Endothelial cell of umbilical vein (primary cell): ENCODE measurements at regions not wholly inside any gene's neighbourhood (a gene's known extent, or its start where the extent isn't known, plus 50 kb on each side); places are given as distances from the start of the nearest gene placed in this dataset.

Experiments
- BruUV-seq: library from RNA; stranded (reverse); fragments of 400-500 nt; replicated peaks from 2 replicates; lab custom pipeline; 2021; lab: Mats Ljungman, UMichigan
- CTCF ChIA-PET: fragments of 300-600, 350-600 bp; sonication (Branson Sonifier 250); formaldehyde crosslinking; loops from one replicate; lab custom pipeline; 2021; ENCODE audit warnings: antibody characterized with exemption, inconsistent platforms; lab: Charles Lee
- POLR2A ChIA-PET: fragments of 300-600, 350-600 bp; sonication (Branson Sonifier 250); formaldehyde crosslinking; loops from one replicate; lab custom pipeline; 2021; ENCODE audit warnings: antibody characterized with exemption, inconsistent platforms; lab: Charles Lee
- DNase-seq: peaks from one replicate; pipeline ENCODE4 v3.0.0-alpha.2; 2011; ENCODE audit warnings: low read depth, low spot score
- FAIRE-seq: peaks from 2 replicates; lab custom pipeline; 2011; peaks lifted over from hg19 to GRCh38; lab: Jason Lieb, UNC
- H2AFZ ChIP-seq: 2 replicates; pipeline ENCODE4 v1.6.0; 2012; ENCODE audit warnings: low read depth, low read length, control low read depth, inconsistent platforms
- H3K27ac ChIP-seq: 2 replicates; pipeline ENCODE4 v1.5.1; 2011; ENCODE audit warnings: low read depth, mild to moderate bottlenecking, control low read depth, low read length, moderate library complexity; ENCODE audit not compliant: insufficient read depth
- H3K27me3 ChIP-seq, 2 experiments: 2 replicates each; pipeline versions ENCODE4 v1.6.0 to v1.6.1; 2011; ENCODE audit warnings: low read length in 2 of 2, mixed read lengths in 1 of 2; ENCODE audit not compliant: control insufficient read depth in 2 of 2, insufficient read depth in 2 of 2
- H3K36me3 ChIP-seq, 2 experiments: 2 replicates in 1 of 2; 3 replicates in 1 of 2; pipeline ENCODE4 v1.5.1; 2011; ENCODE audit warnings: low read length in 2 of 2, mild to moderate bottlenecking in 1 of 2, moderate library complexity in 1 of 2; ENCODE audit not compliant: control insufficient read depth in 2 of 2, insufficient read depth in 2 of 2; ENCODE audit errors: extremely low read depth in 1 of 2
- H3K4me1 ChIP-seq: 3 replicates; pipeline ENCODE4 v1.5.1; 2011; ENCODE audit warnings: mild to moderate bottlenecking, low read length; ENCODE audit not compliant: control insufficient read depth, insufficient read depth; ENCODE audit errors: extremely low read depth
- H3K4me2 ChIP-seq: 2 replicates; pipeline ENCODE4 v1.6.1; 2011; ENCODE audit warnings: low read length, control low read depth, mixed read lengths; ENCODE audit not compliant: insufficient read depth
- H3K4me3 ChIP-seq, 3 experiments: fragments of 200-600 bp in 1 of 3; sonication (generic), shearing (Covaris generic) in 1 of 3; replicated peaks in 1 of 3; 2 replicates each; pipeline ENCODE4 v1.5.1; 2011 to 2016; ENCODE audit warnings: control low read depth in 3 of 3, low read length in 3 of 3, mild to moderate bottlenecking in 2 of 3, inconsistent platforms in 1 of 3, low read depth in 1 of 3, moderate library complexity in 1 of 3; ENCODE audit not compliant: insufficient read depth in 1 of 3
- H3K79me2 ChIP-seq: 2 replicates; pipeline ENCODE4 v1.6.0; 2012; ENCODE audit warnings: low read length, inconsistent platforms; ENCODE audit not compliant: control insufficient read depth, insufficient read depth
- H3K9ac ChIP-seq: replicated peaks from 2 replicates; pipeline ENCODE3; 2011; ENCODE audit warnings: low read length, control low read depth; ENCODE audit not compliant: insufficient read depth; ENCODE audit errors: extremely low read depth
- H3K9me1 ChIP-seq: replicated peaks from 3 replicates; pipeline ENCODE4 v1.6.0; 2011; ENCODE audit warnings: mild to moderate bottlenecking, low read length; ENCODE audit not compliant: control insufficient read depth, insufficient read depth; ENCODE audit errors: extremely low read depth
- H3K9me3 ChIP-seq: replicated peaks from 2 replicates; pipeline ENCODE4 v1.5.1; 2012; ENCODE audit warnings: low read length, inconsistent platforms; ENCODE audit not compliant: control insufficient read depth, insufficient read depth
- H4K20me1 ChIP-seq: replicated peaks from 2 replicates; pipeline ENCODE3; 2011; ENCODE audit warnings: mild to moderate bottlenecking, low read length; ENCODE audit not compliant: control insufficient read depth, insufficient read depth; ENCODE audit errors: extremely low read depth
- CTCF ChIP-seq, 2 donors: IDR thresholded peaks; 1 replicate in 1 of 2; 2 replicates in 1 of 2; pipeline ENCODE4 v1.5.1; 2011; ENCODE audit warnings: low read length in 2 of 2, mild to moderate bottlenecking in 2 of 2, moderate library complexity in 2 of 2, control low read depth in 1 of 2, inconsistent platforms in 1 of 2, low read depth in 1 of 2; ENCODE audit not compliant: insufficient read depth in 1 of 2; ENCODE audit errors: extremely low read depth in 1 of 2
- EZH2 ChIP-seq: IDR thresholded peaks from 2 replicates; pipeline ENCODE4 v1.6.1; 2012; ENCODE audit warnings: borderline replicate concordance, low read depth, mild to moderate bottlenecking, moderate library complexity, low read length, inconsistent platforms; ENCODE audit not compliant: severe bottlenecking
- FOS ChIP-seq: IDR thresholded peaks from 2 replicates; pipeline ENCODE4 v1.6.1; 2011; ENCODE audit warnings: mild to moderate bottlenecking, low read length, moderate library complexity, borderline replicate concordance; ENCODE audit not compliant: insufficient read depth
- GATA2 ChIP-seq: IDR thresholded peaks from 2 replicates; pipeline ENCODE4 v1.7.0; 2011; ENCODE audit warnings: low read depth, mild to moderate bottlenecking, moderate library complexity, mixed read lengths, low read length; ENCODE audit not compliant: insufficient read length, insufficient read depth
- JUN ChIP-seq: IDR thresholded peaks from 2 replicates; pipeline ENCODE4 v1.6.1; 2011; ENCODE audit warnings: borderline replicate concordance, low read depth; ENCODE audit not compliant: insufficient read length, insufficient read depth
- MAX ChIP-seq: IDR thresholded peaks from 2 replicates; pipeline ENCODE4 v1.6.1; 2011; ENCODE audit not compliant: insufficient read depth, insufficient read length
- POLR2A ChIP-seq: IDR thresholded peaks from 2 replicates; pipeline ENCODE4 v1.6.1; 2012; ENCODE audit warnings: low read depth, mild to moderate bottlenecking, control low read depth, low read length
- POLR2AphosphoS5 ChIP-seq: IDR thresholded peaks from 2 replicates; pipeline ENCODE4 v1.6.1; 2012; ENCODE audit warnings: low read depth, mild to moderate bottlenecking, control low read depth, low read length, moderate library complexity; ENCODE audit not compliant: insufficient read depth
- dilution Hi-C: fragments of 300-500 bp; cut with MboI; formaldehyde crosslinking; loops from one replicate; pipeline ENCODE4 v1.15.0; 2019; ENCODE audit warnings: low sequenced_read_pairs; ENCODE audit not compliant: extremely low pct_ligation_motif_present
- intact Hi-C: fragments of 100-400 bp; cut with micrococcal nuclease; formaldehyde crosslinking; loops from one replicate; pipeline ENCODE4 v1.10.0; 2022

GRCh38 chr22:48749555-48750227 lies 1078.0 kb downstream of the BRD1 start:
- Histone ChIP-seq H4K20me1 (no peaks in the 10 kb centered on the region), H3K79me2 (no peaks in the 10 kb centered on the region), H3K4me3 (no peak overlapping the region), H2AFZ (no peak overlapping the region), H3K9me3 (peaks cover 19% of the 10 kb centered on the region), H3K27me3 (no peaks in the 10 kb centered on the region), H3K27ac (no peak overlapping the region), H3K9me1 (no peaks in the 10 kb centered on the region), H3K4me1 (no peaks in the 10 kb centered on the region), H3K4me2 (no peak overlapping the region), H3K9ac (no peak overlapping the region), H3K36me3 (no peaks in the 10 kb centered on the region)
- ChIA-PET CTCF (no interaction called here), POLR2A (no interaction called here)
- no peak for DNase-seq
- intact Hi-C loops: no loop called here
- no TSS peak for BruUV-seq
- no peak for TF ChIP-seq POLR2AphosphoS5
- no peak for TF ChIP-seq FOS
- no peak for TF ChIP-seq JUN
- no peak for TF ChIP-seq GATA2
- no peak for TF ChIP-seq POLR2A
- no peak for TF ChIP-seq MAX
- no peak for TF ChIP-seq CTCF (IDR thresholded peaks at IDR 0.05; ENCODE audit: extremely low read depth in 1 of 2, insufficient read depth in 1 of 2, low read depth in 1 of 2, low read length in 2 of 2)
- no peak for TF ChIP-seq EZH2
- no peak for FAIRE-seq
- dilution Hi-C loops: no loop called here
